ENCODE measurements at regions not wholly inside any gene's neighbourhood (a gene's known extent, or its start where the extent isn't known, plus 50 kb on each side); places are given as distances from the start of the nearest gene placed in this dataset.

GRCh38 chr2:182622231-182622630 lies 93.8 kb upstream of the DNAJC10 start:
- Histone ChIP-seq H3K27me3 (no peaks in the 10 kb centered on the region), H3K4me1 (no peaks in the 10 kb centered on the region), H3K9me3 (no peaks in the 10 kb centered on the region), H3K27ac (no peak overlapping the region), H3K36me3 (no peaks in the 10 kb centered on the region), H3K4me3 (no peak overlapping the region)
- no peak for TF ChIP-seq EP300 (IDR thresholded peaks at IDR 0.05)
- TF ChIP-seq POLR2A (IDR thresholded peaks at IDR 0.05) = no peak
- TF ChIP-seq CTCF (IDR thresholded peaks at IDR 0.05) = no peak
- TF ChIP-seq POLR2AphosphoS5 (IDR thresholded peaks at IDR 0.05) = no peak
- 85% methylated on average over 2 of the region's 2 CpGs for WGBS
- DNase-seq (ENCODE audit: low spot score in 2 of 2) = no peak

GRCh38 chr2:182625814-182626213 lies 90.2 kb upstream of the DNAJC10 start:
- Histone ChIP-seq H3K4me1 (no peaks in the 10 kb centered on the region), H3K9me3 (no peaks in the 10 kb centered on the region), H3K27me3 (no peaks in the 10 kb centered on the region), H3K27ac (no peak overlapping the region), H3K36me3 (no peaks in the 10 kb centered on the region), H3K4me3 (no peak overlapping the region)
- no peak for DNase-seq (ENCODE audit: low spot score in 2 of 2)
- 44% methylated on average over 1 of the region's 1 CpG for WGBS
- TF ChIP-seq EP300 (IDR thresholded peaks at IDR 0.05) (no peak), CTCF (IDR thresholded peaks at IDR 0.05) (no peak), POLR2AphosphoS5 (IDR thresholded peaks at IDR 0.05) (no peak), POLR2A (IDR thresholded peaks at IDR 0.05) (no peak)

GRCh38 chr2:182628916-182629315 lies 87.1 kb upstream of the DNAJC10 start:
- no peak for TF ChIP-seq POLR2A (IDR thresholded peaks at IDR 0.05)
- no peak for TF ChIP-seq CTCF (IDR thresholded peaks at IDR 0.05)
- TF ChIP-seq POLR2AphosphoS5 (IDR thresholded peaks at IDR 0.05) = no peak
- TF ChIP-seq EP300 (IDR thresholded peaks at IDR 0.05) = no peak
- WGBS = 62% methylated on average over 3 of the region's 3 CpGs
- H3K9me3 ChIP-seq = no peaks in the 10 kb centered on the region
- H3K4me3 ChIP-seq = no peak overlapping the region
- no peak for DNase-seq (ENCODE audit: low spot score in 2 of 2)
- H3K27me3 ChIP-seq = no peaks in the 10 kb centered on the region
- no peaks in the 10 kb centered on the region for H3K4me1 ChIP-seq
- H3K36me3 ChIP-seq = no peaks in the 10 kb centered on the region
- no peak overlapping the region for H3K27ac ChIP-seq

- Histone ChIP-seq H3K9me3 (no peaks in the 10 kb centered on the region), H3K27me3 (no peaks in the 10 kb centered on the region), H3K36me3 (no peaks in the 10 kb centered on the region), H3K4me1 (no peaks in the 10 kb centered on the region), H3K4me3 (no peak overlapping the region), H3K27ac (no peak overlapping the region)
- DNase-seq (ENCODE audit: low spot score in 2 of 2) = no peak
- WGBS = 83% methylated on average over 1 of the region's 1 CpG
- no peak for TF ChIP-seq CTCF (IDR thresholded peaks at IDR 0.05)
Observed at GRCh38 chr2:182630207-182630606, 85.8 kb upstream of the DNAJC10 start.

DNA sequence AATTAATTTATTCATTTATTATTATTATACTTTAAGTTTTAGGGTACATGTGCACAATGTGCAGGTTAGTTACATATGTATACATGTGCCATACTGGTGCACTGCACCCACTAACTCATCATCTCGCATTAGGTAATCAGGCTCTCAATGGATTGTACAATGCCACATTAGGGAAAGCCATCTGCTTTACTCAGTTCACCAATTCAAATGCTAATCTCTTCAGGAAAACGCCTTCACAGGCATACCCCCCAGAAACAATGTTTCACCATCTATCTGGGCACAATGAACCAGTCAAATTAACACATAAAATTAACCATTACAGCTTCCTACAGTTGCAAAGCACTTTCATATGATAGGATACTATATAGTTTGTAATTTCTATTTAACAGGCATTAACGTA lies 84.8 kb upstream of the DNAJC10 start:
- H3K9me3 ChIP-seq = no peaks in the 10 kb centered on the region
- no peak overlapping the region for H3K27ac ChIP-seq
- H3K4me1 ChIP-seq = no peaks in the 10 kb centered on the region
- no peak for DNase-seq (ENCODE audit: low spot score in 2 of 2)
- TF ChIP-seq POLR2AphosphoS5 (IDR thresholded peaks at IDR 0.05) = no peak
- no peaks in the 10 kb centered on the region for H3K36me3 ChIP-seq
- WGBS = 61% methylated on average over 3 of the region's 3 CpGs
- H3K4me3 ChIP-seq = no peak overlapping the region
- H3K27me3 ChIP-seq = no peaks in the 10 kb centered on the region

DNA sequence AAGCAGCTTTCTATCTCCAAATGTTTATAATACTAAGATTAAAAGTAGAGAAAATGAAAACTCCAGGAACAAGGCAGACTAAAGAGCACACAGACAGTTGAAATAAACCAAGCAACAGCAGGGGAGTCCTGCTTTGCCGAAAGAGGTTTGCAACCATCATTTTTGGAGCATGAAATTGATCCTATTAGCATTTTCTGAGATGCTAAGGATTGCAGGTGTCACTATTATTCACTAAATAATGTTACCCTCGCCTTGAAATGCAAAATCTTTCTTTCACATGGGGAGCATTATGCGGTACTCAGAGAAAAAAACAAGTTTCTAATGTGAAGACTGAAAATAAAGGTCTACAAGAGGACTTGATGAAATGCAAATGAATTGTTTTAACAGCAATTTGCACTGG lies 81.7 kb upstream of the DNAJC10 start:
- Histone ChIP-seq H3K9me3 (no peaks in the 10 kb centered on the region), H3K36me3 (no peaks in the 10 kb centered on the region), H3K27me3 (no peaks in the 10 kb centered on the region), H3K4me1 (no peaks in the 10 kb centered on the region), H3K4me3 (no peak overlapping the region), H3K27ac (no peak overlapping the region)
- 85% methylated on average over 3 of the region's 3 CpGs for WGBS
- DNase-seq (ENCODE audit: low spot score in 2 of 2) = no peak
- TF ChIP-seq CTCF (IDR thresholded peaks at IDR 0.05) = no peak
- no peak for TF ChIP-seq POLR2A (IDR thresholded peaks at IDR 0.05)
- no peak for TF ChIP-seq EP300 (IDR thresholded peaks at IDR 0.05)
- TF ChIP-seq POLR2AphosphoS5 (IDR thresholded peaks at IDR 0.05) = no peak
